ENCODE measurements at regions not wholly inside any gene's neighbourhood (a gene's known extent, or its start where the extent isn't known, plus 50 kb on each side); places are given as distances from the start of the nearest gene placed in this dataset.
"Not testable (repeated sequence)": the region's sequence is repeated elsewhere in the genome, so short reads cannot be mapped to it uniquely, and the experiment has no call there.

GRCh38 chr6:150499882-150500312 is 99.8 kb upstream of the PLEKHG1 start:
- DNase-seq: no peak

DNA sequence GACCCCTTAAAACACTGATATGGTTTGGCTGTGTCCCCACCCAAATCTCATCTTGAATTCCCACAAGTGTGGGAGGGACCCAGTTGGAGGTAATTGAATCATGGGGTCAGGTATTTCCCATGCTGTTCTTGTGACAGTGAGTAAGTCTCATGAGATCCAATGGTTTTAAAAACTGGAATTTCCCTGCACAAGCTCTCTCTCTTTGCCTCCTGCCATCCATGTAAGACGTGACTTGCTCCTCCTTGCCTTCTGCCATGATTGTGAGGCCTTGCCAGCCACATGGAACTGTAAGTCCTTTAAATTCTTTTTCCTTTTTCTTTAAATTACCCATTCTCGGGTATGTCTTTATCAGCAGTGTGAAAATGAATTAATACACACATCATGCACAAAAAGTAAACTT is 99.1 kb upstream of the PLEKHG1 start:
- DNase-seq: not testable (repeated sequence)

DNA sequence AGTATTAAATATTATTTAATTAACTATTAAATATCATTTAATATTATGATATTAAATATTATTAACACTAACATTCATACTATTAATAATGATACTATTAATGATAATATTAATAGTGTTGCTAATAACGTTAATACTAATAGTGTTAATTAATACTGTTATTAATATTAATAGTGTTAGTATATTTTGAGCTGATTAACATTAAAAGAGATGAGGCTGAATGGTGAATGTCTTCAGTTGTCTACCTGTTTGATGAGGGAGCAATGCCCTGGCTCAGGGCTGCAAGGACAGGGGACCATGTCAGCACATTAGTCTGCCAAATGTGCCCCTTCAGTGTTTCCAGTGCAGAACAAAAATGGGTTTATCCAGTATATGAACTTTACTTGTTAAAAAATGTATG is 96.6 kb upstream of the PLEKHG1 start:
- DNase-seq: no peak

- DNase-seq: no peak
These were observed 95.9 kb upstream of the PLEKHG1 start for GRCh38 chr6:150503586-150504339.

GRCh38 chr6:150507361-150507760 is 92.3 kb upstream of the PLEKHG1 start:
- DNase-seq: not testable (repeated sequence)

GRCh38 chr6:150510576-150510975 is 89.1 kb upstream of the PLEKHG1 start:
- no peak for DNase-seq

DNA sequence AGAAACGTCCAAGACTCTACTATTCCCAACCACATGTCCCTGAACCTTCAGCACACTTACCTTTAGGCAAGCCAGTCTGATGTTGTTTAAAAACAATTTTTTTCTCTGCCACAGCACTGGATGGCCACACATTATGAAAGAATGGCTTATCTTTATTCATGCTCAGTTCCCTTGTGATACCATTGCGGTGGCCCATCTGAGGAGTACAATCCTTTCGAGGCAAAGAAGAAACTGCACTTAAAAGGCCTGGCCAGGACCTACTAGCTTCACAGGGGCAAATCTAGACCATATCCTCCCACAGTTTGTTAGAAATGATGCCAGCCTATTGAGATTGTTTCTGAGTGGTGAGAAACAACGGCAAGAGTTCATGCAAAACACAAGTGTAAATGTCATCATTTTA is 88.4 kb upstream of the PLEKHG1 start:
- no peak for DNase-seq

DNA sequence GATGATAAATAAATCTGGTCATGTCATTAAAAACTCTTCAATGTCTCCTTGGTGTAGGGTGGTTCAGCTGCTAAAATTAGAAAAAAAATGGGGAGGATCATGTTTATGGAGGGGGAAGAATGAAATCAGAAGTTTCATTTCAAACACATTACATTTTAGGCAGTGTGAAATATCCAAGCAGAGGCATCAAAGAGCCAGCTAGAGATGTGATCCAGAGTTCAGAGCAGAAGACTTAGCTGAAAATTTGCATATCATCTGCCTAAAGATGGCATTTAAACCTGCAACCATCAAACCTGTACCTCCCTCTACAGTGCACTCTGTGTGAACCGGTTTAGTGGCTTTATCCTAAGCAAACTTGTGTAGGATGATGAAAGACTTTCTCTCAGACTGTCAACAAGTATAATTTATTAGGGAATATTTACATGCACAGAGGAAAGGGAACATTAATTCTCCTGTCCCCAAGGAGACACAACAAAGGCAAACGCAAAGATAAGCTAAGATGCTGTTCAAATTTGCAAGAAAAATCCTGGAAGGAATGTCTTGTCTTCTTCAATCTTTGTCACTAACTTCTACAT is 84.8 kb upstream of the PLEKHG1 start:
- DNase-seq: no peak

- no peak for DNase-seq
These were observed 83.5 kb upstream of the PLEKHG1 start for GRCh38 chr6:150516199-150516598.

DNA sequence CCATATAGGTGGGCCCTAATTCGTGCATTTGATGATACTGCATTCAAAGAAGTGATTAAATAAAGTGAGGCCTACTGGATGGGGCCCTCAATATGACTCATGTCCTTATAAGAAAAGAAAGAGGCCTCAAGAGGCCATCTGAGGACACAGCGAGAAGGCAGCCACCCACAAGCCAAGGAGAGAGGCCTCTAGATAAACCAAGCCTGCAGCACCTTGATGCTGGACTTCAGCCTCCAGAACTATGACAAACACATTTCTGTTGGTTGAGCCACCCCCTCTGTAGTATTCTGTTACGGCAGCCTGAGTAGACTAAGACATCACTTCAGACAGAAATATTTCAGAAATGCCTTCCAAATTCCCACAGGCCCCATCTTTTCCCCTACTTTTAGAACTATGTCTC is 82.5 kb upstream of the PLEKHG1 start:
- no peak for DNase-seq

DNA sequence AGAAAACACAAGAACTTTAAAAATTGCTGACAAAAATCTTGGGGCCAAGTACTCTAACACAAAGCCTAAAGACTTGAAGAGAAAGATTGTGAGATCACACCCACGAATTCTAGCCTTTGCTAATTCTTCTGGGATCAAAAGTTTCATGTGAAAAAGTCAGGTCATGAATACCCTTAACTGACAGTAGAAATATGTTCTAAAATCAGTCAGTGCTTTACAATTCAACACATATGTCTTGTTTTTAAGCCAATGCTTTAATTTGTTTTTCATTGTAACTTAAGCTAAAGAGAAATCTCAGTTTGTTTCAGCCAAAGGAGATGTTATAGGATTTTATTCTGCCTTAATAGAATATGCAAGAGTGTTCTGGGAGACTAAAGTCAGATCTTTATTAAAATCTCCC is 78.2 kb upstream of the PLEKHG1 start:
- no peak for DNase-seq

DNA sequence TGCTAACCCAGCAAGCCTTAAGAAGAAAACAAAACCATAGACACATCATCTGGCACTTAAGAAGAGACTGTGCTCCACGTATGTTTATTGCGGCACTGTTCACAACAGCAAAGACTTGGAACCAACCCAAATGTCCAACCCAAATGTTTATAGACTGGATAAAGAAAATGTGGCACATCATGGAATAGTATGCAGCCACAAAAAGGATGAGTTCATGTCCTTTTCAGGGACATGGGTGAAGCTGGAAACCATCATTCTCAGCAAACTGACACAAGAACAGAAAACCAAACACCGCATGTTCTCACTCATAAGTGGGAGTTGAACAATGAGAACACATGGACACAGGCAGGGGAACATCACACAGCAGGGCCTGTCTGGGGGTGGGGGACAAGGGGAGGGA is 76.5 kb upstream of the PLEKHG1 start:
- DNase-seq: not testable (repeated sequence)

DNA sequence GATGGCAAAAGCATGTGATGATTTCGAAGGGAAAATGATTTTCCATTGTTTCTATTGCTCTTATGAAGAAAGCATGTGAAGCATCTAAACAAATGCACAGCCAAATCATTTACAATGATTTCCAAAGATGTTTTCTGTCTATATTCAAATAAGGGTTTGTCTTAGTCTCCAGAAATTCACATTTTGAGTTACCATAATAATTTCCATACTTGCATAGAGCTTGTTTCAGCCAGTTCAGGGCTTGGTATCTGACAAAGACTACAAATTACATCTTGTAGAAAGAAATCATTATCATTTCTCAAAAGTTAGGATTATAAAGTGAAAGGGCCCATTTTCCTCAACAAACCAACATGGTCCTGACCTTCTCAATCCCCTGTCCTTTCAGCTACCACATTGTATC is 74.4 kb upstream of the PLEKHG1 start:
- DNase-seq: no peak

GRCh38 chr6:150527100-150527499 is 72.6 kb upstream of the PLEKHG1 start:
- no peak for DNase-seq

GRCh38 chr6:150528648-150529285 is 70.9 kb upstream of the PLEKHG1 start:
- no peak for DNase-seq

DNA sequence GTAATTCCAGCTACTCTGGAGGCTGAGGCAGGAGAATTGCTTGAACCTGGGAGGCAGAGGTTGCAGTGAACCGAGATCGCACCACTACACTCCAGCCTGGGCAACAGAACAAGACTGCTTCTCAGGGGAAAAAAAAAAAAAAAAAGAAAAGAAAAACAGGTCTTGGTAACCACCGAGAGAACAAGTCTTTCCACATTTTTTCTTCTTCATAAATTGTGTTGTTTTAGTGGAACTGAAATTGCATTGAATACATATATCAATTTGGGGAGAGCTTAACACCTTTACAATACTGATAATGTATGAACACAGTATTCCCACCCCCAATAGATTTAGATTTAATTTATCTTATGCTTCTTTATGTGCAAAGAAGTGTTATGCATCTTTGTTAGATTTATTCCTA is 70.0 kb upstream of the PLEKHG1 start:
- DNase-seq: no peak

GRCh38 chr6:150531957-150532356 is 67.7 kb upstream of the PLEKHG1 start:
- DNase-seq: no peak

DNA sequence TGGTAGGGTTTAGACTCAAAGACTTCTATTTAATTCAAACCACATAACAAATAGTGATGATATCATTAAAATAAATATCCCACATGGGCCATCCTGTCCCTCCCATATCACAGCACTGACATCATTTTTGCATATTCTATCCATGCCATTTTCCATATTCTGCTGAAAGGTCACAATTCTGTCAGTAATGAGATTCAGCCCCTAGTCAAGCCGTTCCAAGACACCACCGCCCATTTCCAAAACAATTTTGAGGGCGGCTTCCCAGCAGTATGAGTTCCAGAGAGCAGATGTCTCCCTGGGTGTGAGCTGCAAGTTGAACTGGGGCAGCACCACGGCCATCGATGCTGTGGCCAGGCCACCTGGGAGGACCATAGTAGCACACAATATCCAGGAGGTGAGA is 65.1 kb upstream of the PLEKHG1 start:
- DNase-seq: no peak

DNA sequence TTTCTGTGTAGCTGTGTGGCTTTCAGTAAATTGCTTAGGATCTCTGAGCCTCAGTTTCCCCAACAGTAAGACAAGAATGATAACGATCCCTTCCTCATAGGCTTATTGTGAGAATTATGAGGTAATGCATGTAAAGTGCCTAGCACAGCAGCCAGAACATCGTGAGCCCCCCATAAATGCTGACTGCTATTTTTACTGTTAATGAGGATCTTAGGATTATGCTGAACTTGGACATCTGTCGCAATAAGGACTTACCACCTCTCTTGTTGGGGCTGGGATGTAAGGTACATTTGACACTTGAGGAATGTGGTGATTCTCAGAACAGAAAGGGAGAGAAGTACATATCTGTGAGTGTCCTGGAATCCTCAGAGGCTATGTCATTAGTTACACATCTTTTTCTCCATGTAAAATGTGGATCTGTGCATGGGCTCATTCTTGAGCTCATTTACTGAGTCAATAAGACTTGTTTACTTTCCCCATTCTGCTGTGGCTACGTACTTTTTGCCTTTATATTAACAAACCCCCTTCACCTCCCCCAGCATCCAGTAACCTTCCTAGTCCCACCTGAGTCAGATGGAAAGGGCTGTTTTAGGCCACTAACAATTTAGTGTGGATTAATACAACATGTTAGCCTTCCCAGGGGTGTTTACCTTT is 64.4 kb upstream of the PLEKHG1 start:
- no peak for DNase-seq

DNA sequence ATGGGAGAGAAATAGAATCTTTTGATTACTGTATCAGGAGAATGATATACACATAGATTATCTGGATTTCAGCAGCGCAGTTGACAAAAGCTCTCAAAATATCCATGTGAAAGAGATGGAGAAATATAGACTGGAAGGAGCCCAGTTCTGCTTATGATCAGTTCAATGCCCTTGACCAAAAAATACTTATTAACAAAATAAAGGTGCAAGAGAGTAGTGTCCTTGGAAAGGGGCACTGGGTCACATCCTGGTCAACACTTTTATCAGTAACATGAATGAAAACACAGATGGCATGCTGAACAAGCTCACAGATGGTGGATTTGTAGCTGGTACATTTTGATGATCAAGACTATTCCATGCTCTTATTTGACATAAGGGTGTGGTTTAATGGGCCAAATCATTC is 63.9 kb upstream of the PLEKHG1 start:
- no peak for DNase-seq

DNA sequence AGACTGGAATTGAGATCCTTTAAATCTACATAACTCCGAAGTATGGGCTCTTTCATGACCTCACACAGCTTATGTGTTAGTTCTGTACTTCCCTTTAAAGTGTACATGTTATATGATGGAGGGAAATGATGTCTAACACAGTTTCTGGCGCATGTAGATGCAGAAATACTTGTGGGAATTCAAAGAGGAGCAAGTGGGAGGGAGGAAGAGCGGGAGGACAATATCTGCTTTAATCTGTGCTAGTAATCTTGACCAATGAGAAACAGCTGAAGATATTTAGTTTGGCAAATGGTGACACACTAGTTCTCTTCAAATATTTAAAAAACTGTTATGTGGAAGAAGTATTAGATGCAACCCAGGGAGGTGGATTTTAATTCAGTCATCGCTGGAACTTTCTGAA is 62.9 kb upstream of the PLEKHG1 start:
- no peak for DNase-seq

GRCh38 chr6:150537491-150537890 is 62.2 kb upstream of the PLEKHG1 start:
- DNase-seq: no peak

DNA sequence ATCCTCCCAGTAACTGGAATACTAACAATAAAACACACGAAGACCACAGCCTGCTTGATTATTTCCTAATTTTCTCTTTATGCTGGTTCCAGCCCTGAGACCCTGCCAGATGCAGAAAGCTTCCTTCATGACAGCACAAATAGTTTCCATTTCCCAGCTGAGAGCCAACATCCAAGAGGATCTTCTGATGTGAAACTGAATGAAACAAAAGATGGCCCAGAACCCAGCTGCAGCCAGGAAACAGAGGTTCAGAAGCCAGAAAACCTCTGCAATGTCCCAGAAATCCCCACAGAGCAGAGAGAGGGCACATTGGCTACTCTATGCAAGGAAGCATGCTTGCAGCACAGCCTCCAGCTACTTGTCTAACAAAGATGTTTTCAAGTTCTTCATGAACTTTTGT is 61.8 kb upstream of the PLEKHG1 start:
- no peak for DNase-seq

DNA sequence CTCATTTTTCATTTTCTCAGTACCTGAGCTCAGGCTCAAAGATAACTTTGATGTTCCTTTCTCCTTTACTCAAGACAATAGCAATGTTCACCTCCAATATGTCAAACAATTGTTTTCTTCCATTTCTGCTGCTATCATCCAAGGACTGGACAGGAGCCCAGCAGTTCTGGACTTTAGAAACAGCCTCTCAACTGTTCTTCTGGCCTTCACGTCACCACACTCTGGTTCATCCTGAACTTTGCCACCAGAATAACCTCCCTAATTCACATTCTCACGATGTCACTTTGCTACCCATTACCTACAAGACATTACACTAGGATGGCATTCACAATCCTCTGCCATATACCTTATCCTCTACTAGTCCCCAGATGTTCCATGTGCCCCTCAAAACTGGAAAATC is 60.6 kb upstream of the PLEKHG1 start:
- no peak for DNase-seq
